ENCODE measurements at regions not wholly inside any gene's neighbourhood (a gene's known extent, or its start where the extent isn't known, plus 50 kb on each side); places are given as distances from the start of the nearest gene placed in this dataset.

- no peak overlapping the region for H3K4me3 ChIP-seq (ENCODE audit: low read length)
- no peak for DNase-seq (ENCODE audit: low read depth, low spot score)
These were observed 207.2 kb upstream of the PCDH17 start for GRCh38 chr13:57424379-57424778.

GRCh38 chr13:57425531-57425930 is 206.0 kb upstream of the PCDH17 start:
- no peak overlapping the region for H3K4me3 ChIP-seq (ENCODE audit: low read length)
- no peak for DNase-seq (ENCODE audit: low read depth, low spot score)

GRCh38 chr13:57437587-57437986 is 194.0 kb upstream of the PCDH17 start:
- DNase-seq (ENCODE audit: low read depth, low spot score): no peak

GRCh38 chr13:57438072-57438471 is 193.5 kb upstream of the PCDH17 start:
- DNase-seq (ENCODE audit: low read depth, low spot score): no peak
- no peak overlapping the region for H3K4me3 ChIP-seq (ENCODE audit: low read length)

More at GRCh38 chr13:57437587-57437986, 194.0 kb upstream of the PCDH17 start:
- no peak overlapping the region for H3K4me3 ChIP-seq (ENCODE audit: low read length)

GRCh38 chr13:57443494-57443893 is 188.1 kb upstream of the PCDH17 start:
- DNase-seq (ENCODE audit: low read depth, low spot score): no peak

GRCh38 chr13:57450356-57450755 is 181.2 kb upstream of the PCDH17 start:
- H3K4me3 ChIP-seq (ENCODE audit: low read length): no peak overlapping the region
- no peak for DNase-seq (ENCODE audit: low read depth, low spot score)

More at GRCh38 chr13:57443494-57443893, 188.1 kb upstream of the PCDH17 start:
- no peak overlapping the region for H3K4me3 ChIP-seq (ENCODE audit: low read length)

- no peak for DNase-seq (ENCODE audit: low read depth, low spot score)
- no peak overlapping the region for H3K4me3 ChIP-seq (ENCODE audit: low read length)
These were observed 179.3 kb upstream of the PCDH17 start for GRCh38 chr13:57452228-57452627.

- no peak overlapping the region for H3K4me3 ChIP-seq (ENCODE audit: low read length)
- DNase-seq (ENCODE audit: low read depth, low spot score): no peak
These were observed 161.1 kb upstream of the PCDH17 start for GRCh38 chr13:57470491-57470890.

- DNase-seq (ENCODE audit: low read depth, low spot score): no peak
- H3K4me3 ChIP-seq (ENCODE audit: low read length): no peak overlapping the region
These were observed 140.2 kb upstream of the PCDH17 start for GRCh38 chr13:57491318-57491717.

GRCh38 chr13:57507752-57508463 is 123.6 kb upstream of the PCDH17 start:
- no peak for DNase-seq (ENCODE audit: low read depth, low spot score)
- no peak overlapping the region for H3K4me3 ChIP-seq (ENCODE audit: low read length)

GRCh38 chr13:57511603-57512002 is 119.9 kb upstream of the PCDH17 start:
- H3K4me3 ChIP-seq (ENCODE audit: low read length): no peak overlapping the region
- DNase-seq (ENCODE audit: low read depth, low spot score): no peak

- no peak overlapping the region for H3K4me3 ChIP-seq (ENCODE audit: low read length)
- no peak for DNase-seq (ENCODE audit: low read depth, low spot score)
These were observed 104.3 kb upstream of the PCDH17 start for GRCh38 chr13:57527114-57527735.

- no peak overlapping the region for H3K4me3 ChIP-seq (ENCODE audit: low read length)
- DNase-seq (ENCODE audit: low read depth, low spot score): no peak
These were observed 100.3 kb upstream of the PCDH17 start for GRCh38 chr13:57531256-57531655.

GRCh38 chr13:57546942-57547341 is 84.6 kb upstream of the PCDH17 start:
- no peak overlapping the region for H3K4me3 ChIP-seq (ENCODE audit: low read length)
- DNase-seq (ENCODE audit: low read depth, low spot score): no peak

GRCh38 chr13:57552437-57552836 is 79.1 kb upstream of the PCDH17 start:
- H3K4me3 ChIP-seq (ENCODE audit: low read length): no peak overlapping the region
- no peak for DNase-seq (ENCODE audit: low read depth, low spot score)

GRCh38 chr13:57553932-57554331 is 77.6 kb upstream of the PCDH17 start:
- no peak for DNase-seq (ENCODE audit: low read depth, low spot score)
- H3K4me3 ChIP-seq (ENCODE audit: low read length): no peak overlapping the region

GRCh38 chr13:57558051-57558467 is 73.5 kb upstream of the PCDH17 start:
- peak; percentile 11 for DNase-seq (ENCODE audit: low read depth, low spot score)

GRCh38 chr13:57568865-57569264 is 62.7 kb upstream of the PCDH17 start:
- no peak overlapping the region for H3K4me3 ChIP-seq (ENCODE audit: low read length)
- DNase-seq (ENCODE audit: low read depth, low spot score): no peak

More at GRCh38 chr13:57558051-57558467, 73.5 kb upstream of the PCDH17 start:
- H3K4me3 ChIP-seq (ENCODE audit: low read length): no peak overlapping the region

- peak; percentile 19 for DNase-seq (ENCODE audit: low read depth, low spot score)
- H3K4me3 ChIP-seq (ENCODE audit: low read length): no peak overlapping the region
These were observed 61.6 kb upstream of the PCDH17 start for GRCh38 chr13:57569986-57570385.
